IPS-NIHi7 (cell line): ENCODE measurements at regions not wholly inside any gene's neighbourhood (a gene's known extent, or its start where the extent isn't known, plus 50 kb on each side); places are given as distances from the start of the nearest gene placed in this dataset.
"Not testable (repeated sequence)": the region's sequence is repeated elsewhere in the genome, so short reads cannot be mapped to it uniquely, and the experiment has no call there.

ENCODE experiments used
- DNase-seq: peaks from one replicate; pipeline ENCODE4 v3.0.0; 2012; ENCODE audit warnings: mixed read lengths; ENCODE audit errors: extremely low spot score

DNA sequence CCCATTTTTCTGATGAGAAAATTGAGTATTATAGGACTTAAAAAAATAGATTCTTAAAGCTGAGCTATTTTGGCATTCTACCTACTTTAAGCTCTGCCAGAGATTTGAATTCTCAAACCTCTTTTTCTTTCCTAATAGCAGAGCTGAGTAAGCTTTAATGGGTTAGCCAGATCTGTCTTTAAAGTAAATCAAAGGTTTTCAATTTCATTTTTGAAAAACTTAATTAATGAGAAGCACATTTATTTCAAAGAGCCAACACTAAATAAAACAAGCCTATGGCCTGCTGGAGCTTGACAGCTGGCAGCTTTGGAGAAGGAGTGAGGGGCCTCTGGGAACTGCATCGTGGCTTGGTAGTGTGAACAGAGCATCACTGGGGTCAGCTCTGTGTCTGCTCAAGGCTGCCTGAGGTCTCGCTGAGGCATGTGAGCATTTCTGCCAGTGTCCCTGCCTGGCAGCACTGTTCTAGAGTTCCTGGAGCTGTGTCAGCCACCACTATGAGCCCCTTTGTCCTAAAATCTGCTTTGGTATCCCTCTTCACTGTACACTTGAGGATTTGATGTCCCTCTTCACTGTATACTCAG, 50.4 kb upstream of the PRSS23 start:
- no peak for DNase-seq

DNA sequence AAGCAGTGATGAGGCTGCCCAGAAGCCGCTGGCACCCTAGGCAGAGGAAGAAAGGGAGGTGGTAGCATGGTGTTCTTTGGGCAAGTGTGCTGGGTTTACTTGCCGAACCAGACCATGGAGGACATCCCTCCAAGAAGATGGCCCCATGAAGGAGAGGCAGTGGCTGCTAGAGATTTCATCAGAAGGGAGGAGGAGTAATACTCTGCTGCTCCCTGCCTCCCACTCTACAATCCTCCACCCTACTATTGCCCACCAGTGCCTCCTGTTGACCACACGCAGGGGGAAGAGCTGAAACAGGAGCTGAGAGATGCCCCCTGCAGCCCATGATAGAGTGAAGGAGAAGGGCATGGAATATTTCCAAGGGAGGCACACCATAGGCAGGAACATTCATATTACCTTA, 51.0 kb upstream of the PRSS23 start:
- DNase-seq: peak; percentile 42

DNA sequence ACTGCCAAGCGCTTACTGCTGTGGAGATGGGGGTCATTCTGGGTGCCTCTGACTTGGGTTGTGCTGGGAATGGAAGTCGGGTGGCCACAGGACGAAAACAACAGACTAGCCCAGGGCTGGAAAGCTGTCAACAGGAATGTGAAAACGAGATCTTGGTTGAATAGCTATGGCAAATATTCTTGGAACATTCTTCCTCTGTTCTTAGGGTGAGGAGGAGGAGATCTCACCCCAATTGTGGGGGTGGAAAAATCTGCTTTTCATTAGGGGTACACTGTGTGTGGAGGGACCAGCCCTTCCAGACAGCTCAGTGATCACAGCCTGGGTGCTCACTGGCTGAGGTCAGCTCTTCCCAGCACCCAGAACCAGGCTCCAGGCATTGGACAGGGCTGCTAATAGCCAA, 52.0 kb upstream of the PRSS23 start:
- no peak for DNase-seq

DNA sequence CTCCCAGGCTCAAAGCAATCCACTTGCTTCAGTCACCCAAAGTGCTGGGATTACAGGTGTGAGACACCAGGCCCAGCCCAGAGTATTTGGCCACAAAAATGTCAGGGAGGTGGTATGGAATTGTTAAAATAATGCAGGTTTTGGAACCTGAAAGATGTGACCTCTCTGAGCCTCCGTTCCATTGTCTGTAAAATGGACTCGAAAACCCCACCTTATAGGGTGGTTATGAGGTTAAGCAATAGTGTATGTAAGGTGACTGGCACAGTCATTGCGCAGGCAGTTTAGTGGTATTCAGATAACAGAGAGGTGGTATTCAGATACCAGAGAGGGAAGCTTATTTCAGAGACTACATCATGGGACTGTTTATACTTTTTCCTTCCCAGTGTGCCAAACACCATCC, 52.5 kb upstream of the PRSS23 start:
- no peak for DNase-seq

DNA sequence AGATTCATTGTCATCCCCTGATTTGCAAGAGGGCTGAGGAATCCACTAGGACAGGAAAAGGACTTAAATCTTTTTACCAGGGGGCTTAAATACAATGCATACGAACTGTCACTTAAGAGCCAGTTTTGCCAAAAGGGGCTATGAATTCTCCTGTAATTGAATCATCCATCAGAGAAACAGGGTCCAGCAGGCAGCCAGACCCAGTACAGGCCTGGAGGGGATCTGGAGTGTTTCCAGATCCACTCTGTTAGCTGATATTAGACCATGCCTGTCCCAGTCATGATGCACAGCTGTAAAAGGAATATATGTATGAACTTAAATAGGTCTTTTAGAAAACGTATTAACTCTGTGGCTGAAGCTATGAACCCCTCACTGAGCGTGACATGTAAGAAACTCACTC, 53.8 kb upstream of the PRSS23 start:
- DNase-seq: no peak

DNA sequence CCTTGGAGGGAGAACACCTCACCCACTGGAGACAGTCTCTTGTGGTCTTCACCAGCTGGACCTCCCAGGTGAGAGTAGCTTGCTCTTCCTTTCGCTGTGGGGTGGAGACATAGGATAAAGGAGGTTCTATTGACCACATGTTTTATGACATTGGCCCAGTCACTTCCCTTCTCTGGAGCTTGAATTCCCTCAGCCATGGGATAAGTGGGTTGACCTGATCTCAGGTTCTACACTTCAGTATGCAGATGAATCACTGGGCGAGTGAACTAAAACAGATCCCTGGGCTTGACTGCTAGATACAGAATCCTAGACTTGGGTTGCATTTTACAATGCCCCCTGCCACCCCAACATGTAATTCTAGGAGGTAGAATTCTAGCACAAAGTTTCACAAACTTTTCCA, 54.8 kb upstream of the PRSS23 start:
- no peak for DNase-seq

DNA sequence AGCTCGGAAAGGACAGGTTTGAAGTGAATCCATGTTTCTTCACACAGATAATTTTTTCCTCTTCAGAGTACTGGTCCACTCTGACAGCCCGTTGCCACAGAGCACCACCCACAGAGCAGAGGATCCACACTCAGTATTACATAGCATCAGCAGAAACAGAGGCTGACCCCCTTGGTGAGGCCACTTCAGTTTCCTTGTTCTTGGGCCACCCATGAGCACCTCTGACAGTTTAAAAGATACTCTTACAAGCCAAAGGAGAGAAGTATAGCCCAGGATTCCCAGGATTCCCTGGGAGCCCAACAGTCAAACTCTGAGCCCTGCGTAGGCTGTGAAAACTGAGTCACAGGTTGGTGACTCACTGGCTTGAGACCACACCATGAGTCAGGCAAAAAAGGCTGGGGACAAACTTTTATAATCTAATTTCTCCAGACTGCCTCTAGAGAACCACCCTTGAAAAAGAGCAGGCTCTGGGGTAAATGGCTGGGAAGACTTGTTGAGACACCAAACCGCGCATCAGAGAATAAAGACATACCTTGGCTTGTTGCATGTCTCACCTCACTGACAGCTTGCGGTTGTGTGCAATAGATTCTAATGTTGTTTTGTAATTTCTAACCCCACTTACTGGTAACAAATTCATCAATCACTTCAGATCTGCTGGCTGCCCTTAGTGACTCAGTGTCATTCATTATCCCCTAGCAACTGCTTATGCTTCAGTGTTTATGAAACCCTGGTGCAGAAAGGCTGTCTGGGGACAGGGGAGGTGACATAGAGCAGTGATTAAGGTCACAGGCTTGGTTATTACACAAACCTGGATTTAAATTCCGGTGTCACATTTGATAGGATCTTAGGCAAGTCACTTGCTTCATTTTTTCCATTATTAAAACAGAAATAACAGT, 56.9 kb upstream of the PRSS23 start:
- no peak for DNase-seq

DNA sequence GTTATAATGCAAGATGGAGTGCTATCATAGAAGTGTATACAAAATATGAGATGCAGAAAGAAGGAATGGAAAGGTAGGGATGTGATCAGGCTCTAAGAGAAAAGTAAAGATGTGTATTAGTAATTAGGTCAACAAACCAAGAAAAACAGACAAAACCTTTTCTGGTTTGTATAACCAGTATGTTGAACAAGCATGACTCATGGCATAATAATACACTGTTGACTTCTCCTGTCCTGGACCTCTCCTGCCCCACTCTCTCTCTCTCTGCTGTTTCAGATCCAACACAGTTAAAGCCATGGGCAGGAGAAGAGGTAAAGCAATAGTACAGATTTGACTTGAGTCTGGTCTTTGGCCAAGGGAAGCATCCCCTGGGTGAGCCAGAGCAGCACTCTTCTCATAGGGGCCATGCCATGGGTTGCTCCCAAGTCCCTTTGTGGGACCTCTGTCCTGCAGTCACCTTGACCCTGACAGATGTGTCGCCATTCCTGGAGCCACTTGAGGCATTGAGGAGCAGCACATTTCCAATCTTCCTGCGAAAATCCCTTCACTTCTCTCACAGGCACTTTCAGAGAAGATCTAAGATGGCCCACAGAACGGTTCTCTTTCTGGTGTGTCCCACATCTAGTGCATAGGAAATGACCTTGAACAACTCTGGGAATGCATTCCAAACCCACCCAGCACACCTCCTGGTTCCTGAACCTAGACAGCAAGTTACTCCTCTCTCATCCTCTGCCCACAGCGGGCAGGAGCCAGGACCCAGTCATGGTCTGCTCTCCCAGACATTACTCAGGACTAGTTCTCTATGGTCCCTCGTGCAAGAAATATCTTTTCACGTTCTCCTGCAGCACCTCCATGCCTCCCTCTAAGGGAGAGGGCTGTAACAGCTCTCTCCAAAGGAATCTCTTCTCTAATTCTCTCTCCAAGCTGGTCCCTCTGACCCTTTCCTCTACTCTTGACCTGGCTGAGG, 58.2 kb upstream of the PRSS23 start:
- DNase-seq: no peak

DNA sequence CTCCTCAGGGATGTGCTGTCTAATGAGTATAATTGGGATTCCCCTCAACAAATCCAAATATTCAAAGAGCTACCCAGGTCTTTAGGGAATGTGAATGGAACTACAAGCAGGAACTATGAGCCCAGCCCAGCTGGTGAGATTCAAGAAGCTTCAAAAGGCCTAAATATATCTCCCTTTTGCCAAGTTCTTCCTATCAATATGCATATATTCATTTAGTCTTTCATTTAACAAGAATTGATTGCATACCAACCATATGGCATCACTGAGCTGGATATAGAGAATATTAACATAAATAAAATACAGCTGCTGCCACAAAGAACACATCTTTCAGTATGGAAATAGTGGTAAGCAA, 58.9 kb upstream of the PRSS23 start:
- no peak for DNase-seq

DNA sequence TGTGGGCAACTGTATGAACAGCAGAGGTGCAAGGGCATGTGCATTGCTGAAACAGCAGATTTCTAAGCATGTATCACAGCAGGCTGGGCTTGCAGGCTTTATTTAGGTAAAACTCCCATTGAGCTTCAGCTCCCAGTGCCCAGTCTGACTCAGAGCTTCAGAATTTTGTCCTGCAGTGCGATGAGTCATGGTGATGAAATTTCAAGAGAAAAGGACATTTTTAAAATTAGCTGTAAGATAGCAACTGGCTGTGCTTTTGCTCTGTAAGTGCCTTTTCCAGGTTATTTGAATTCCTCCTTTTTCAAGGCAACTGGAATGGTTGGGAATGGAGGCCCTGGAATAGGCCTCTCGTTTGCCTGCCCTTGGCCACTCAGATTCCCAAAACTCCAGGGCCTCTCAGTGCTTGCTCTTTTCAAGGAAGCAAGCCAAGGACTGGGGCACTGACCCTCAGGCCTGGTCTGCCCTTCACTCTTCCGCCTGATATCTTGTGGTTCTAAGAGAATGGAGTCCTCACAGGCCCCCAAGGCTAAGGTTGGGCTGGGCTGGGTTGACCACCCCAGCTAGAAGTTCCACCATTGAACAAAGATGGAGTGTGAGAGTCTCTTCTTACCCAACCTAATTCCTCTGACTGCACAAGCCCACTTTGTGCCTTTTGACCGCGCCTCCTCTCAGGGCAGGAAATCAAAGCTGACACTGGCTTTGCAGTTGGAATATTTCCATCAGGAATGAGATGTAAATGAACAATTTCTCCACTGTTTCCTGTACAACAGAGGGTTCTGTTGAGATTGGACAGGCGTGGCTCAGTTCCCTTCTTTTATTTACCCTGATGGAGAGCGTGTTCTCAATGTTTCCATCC, 59.5 kb upstream of the PRSS23 start:
- DNase-seq: peak; percentile 70

DNA sequence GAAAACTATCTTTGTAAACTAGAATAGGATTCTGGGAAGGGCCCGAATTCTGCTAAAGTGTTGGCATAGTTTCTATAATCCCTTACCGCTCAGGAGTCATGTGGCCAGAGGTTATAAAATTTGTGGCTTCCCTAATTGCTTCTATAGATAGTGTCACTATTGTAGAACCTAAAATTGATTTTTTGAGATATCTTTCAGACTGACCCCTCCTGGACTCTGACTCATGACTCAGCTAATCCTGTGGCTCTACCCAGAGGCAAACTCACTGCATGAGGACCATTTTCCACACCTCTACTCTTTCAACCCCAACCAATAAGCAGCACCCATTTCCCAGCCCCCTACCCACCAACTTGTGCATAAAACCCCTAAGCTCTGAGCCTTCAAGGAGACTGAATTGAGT, 61.8 kb upstream of the PRSS23 start:
- DNase-seq: no peak

DNA sequence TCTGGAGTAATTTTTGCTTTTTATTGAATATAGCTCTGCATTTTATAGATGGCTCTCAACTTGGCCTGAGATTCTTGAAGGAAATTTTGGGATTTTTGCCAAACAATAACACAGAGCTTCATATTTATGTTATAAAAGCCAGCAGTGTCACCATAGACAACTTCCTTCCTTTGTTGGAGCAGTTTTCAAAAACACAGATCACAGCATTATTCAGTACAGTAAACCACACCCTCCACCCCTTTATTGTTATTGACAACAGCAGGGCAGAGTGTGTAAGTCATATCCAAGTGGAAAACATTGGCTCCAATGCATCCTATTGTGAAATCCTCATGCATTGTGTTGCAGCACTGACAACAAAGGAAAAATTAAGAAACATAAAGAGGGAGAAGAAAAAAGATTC, 62.6 kb upstream of the PRSS23 start:
- no peak for DNase-seq

DNA sequence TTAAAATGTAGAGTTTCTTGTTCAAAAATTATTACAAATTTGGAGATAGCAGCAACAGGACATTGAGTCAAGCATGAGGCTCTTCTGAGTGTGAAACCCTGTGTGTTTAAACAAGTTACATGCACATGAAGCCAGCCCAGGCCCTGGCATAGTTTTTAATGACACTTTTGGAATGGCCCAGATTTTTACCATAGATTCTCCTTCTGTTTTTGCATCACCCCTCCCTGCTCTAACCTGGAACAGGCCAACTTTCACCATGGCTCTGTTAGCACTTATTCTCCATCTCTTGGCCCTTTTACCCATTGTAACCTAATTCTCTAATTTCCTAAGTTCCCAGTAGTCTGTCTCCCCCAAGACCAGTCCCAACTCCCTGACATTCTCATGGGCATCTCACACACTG, 63.1 kb upstream of the PRSS23 start:
- DNase-seq: no peak

DNA sequence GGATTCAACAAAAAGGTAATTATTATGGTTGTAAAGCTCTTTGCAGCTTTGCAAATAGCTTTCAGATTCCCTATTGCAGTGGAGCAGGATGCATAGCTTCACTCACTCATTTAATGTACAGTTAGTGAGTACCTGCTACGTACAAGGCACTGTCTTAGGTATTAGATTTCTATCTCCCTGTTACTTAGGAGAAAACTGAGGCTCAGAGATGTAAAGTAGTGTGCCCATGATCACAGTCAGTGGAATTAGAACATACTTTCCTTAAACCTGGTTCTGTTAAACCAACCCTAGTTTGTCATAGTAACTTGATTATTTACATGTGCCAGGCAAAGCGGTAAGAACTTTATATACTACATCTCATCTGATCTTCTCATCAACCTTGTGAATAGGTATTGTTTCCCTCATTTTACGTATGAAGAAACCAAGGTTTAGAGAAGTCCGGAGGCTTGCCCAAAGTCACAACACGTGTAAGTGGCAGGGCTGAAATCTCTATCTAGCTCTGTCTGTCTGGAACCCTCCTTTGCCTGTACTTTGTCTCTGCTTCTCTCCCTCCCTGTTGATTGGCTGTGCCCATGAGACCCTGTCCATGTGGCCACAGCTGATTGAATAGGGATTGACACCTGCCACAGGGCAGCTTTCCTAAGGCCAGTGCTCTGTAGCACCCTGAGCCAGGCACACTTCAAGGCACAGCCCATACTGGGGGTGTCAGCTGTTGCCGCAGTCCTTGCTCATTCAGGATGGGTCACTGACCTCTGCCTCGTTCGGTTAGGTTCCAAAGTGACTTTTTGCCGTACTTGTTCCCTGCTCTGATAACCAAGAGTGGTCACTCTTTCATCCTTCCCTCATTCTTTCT, 63.8 kb upstream of the PRSS23 start:
- DNase-seq: no peak

DNA sequence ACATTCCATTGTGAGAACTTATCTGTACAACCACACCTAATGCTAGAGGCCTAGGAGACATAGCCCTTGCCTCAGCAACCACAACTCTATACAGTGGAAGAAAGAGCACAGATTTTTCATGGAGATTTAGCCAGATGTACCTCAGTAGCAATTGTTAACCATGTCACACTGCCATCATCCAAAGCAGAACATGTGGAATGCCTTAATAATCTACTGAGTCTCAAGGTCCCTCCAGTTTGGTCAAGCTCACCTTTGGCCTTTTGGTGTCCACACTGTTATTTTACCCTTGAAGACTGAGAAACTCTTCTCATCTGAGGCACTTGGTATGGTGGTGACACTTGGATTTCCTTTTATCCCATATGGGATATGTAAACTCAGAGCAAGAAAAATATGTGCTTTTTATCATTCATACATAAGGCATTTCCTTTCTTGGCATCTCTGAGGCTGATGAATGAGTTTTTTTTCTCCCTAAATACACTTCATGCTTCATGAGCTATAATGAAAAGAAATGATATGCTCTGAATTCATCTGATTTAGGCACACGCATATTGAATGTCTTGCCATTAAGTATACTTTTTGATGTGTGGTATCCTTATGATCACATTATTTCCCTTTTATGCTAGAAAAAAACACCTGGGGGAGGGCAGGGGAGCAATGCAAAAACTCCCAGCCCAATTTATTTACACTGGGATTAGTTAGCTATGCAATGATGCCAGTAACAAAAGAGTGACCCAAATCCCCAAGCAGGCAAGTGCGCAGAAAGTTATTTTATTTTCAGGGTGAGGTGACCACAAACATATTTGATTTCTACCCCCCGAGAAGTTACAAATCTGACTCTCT, 63.3 kb upstream of the ME3 start:
- no peak for DNase-seq

DNA sequence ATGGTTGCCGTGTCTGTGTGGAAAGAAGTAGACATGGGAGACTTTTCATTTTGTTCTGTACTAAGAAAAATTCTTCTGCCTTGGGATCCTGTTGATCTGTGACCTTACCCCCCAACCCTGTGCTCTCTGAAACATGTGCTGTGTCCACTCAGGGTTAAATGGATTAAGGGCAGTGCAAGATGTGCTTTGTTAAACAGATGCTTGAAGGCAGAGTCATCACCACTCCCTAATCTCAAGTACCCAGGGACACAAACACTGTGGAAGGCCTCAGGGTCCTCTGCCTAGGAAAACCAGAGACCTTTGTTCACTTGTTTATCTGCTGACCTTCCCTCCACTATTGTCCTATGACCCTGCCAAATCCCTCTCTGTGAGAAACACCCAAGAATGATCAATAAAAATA, 60.3 kb upstream of the ME3 start:
- DNase-seq: not testable (repeated sequence)

DNA sequence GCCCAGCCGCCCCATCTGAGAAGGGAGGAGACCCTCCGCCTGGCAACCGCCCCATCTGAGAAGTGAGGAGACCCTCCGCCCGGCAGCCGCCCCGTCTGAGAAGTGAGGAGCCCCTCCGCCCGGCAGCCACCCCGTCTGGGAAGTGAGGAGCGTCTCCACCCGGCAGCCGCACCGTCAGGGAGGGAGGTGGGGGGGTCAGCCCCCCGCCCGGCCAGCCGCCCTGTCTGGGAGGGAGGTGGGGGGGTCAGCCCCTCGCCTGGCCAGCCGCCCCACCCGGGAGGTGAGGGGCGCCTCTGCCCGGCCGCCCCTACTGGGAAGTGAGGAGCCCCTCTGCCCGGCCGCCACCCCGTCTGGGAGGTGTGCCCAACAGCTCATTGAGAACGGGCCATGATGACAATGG, 59.9 kb upstream of the ME3 start:
- DNase-seq: not testable (repeated sequence)

DNA sequence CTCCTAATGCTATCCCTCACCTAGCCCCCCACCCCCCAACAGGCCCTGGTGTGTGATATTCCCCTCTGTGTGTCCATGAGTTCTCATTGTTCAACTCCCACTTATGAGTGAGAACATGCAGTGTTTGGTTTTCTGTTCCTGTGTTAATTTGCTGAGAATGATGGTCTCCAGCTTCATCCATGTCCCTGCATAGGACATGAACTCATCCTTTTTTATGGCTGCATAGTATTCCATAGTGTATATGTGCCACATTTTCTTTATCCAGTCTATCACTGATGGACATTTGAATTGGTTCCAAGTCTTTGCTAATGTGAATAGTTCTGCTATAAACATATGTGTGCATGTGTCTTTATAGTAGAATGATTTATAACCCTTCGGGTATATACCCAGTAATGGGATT, 57.2 kb upstream of the ME3 start:
- DNase-seq: not testable (repeated sequence)

DNA sequence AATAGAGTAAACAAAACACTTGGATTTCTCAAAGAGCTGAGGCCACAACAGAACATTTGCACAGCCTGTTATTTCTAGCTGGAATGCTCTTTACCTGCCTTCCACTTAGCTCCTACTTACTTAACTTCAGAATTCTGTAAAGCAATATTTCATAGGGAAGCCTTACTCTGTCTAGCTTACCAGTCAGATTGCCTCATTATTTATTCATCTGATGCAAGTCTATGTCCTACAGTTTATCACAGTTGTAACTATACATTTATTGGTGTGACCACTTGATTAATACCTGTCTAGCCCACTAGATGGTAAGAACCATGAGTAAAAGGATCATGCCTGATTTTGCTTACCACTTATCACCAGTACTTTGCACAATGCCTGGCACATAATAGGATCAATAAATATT, 56.1 kb upstream of the ME3 start:
- no peak for DNase-seq
